Neural cell (in vitro differentiated cells): ENCODE measurements at regions not wholly inside any gene's neighbourhood (a gene's known extent, or its start where the extent isn't known, plus 50 kb on each side); places are given as distances from the start of the nearest gene placed in this dataset.

ENCODE experiments used
- H2AFZ ChIP-seq: fragments of 200-600, 300-800 bp; sonication (generic), shearing (Covaris generic); 2 replicates; pipeline ENCODE4 v1.6.0; 2014; ENCODE audit warnings: low read depth, mild to moderate bottlenecking, antibody characterized with exemption, low read length, moderate library complexity
- H3F3A ChIP-seq: fragments of 200-600 bp; shearing (Covaris generic); 2 replicates; pipeline ENCODE4 v1.6.1; 2016; ENCODE audit warnings: mild to moderate bottlenecking, moderate library complexity, mixed read lengths, antibody characterized with exemption, low read length; ENCODE audit not compliant: insufficient read depth, poor library complexity, severe bottlenecking
- H3K27ac ChIP-seq: fragments of 200-600, 300-800 bp; sonication (generic), shearing (Covaris generic); 2 replicates; pipeline ENCODE4 v1.5.1; 2014; ENCODE audit warnings: mild to moderate bottlenecking, low read length, moderate library complexity
- H3K27me3 ChIP-seq: fragments of 300-800, 200-600 bp; sonication (generic), shearing (Covaris generic); 2 replicates; pipeline ENCODE4 v1.6.0; 2014; ENCODE audit warnings: mild to moderate bottlenecking, low read depth, low read length, moderate library complexity; ENCODE audit not compliant: insufficient read depth
- H3K36me3 ChIP-seq: fragments of 300-800, 200-600 bp; sonication (generic), shearing (Covaris generic); 2 replicates; pipeline ENCODE4 v1.5.1; 2014; ENCODE audit warnings: mild to moderate bottlenecking, antibody characterized with exemption, low read length, moderate library complexity; ENCODE audit not compliant: insufficient read depth
- H3K4me2 ChIP-seq: fragments of 300-800, 200-600 bp; sonication (generic), shearing (Covaris generic); 2 replicates; pipeline ENCODE4 v1.6.0; 2014; ENCODE audit warnings: mild to moderate bottlenecking, low read length
- H3K4me3 ChIP-seq: fragments of 300-800, 200-600 bp; sonication (generic), shearing (Covaris generic); 2 replicates; pipeline ENCODE4 v1.5.1; 2014; ENCODE audit warnings: mild to moderate bottlenecking, low read length, moderate library complexity
- H3K79me2 ChIP-seq: fragments of 200-600 bp; shearing (Covaris generic); replicated peaks from 2 replicates; pipeline ENCODE4 v1.6.0; 2014; ENCODE audit warnings: mild to moderate bottlenecking, low read length, moderate library complexity; ENCODE audit not compliant: insufficient read depth
- H3K9ac ChIP-seq: fragments of 300-800, 200-600 bp; sonication (generic), shearing (Covaris generic); 2 replicates; pipeline ENCODE4 v1.6.1; 2016; ENCODE audit warnings: mild to moderate bottlenecking, low read length, mixed read lengths
- H3K9me2 ChIP-seq: fragments of 200-600 bp; shearing (Covaris generic); 2 replicates; pipeline ENCODE4 v1.6.1; 2016; ENCODE audit warnings: mild to moderate bottlenecking, low read length, mixed read lengths; ENCODE audit not compliant: insufficient read depth
- H3K9me3 ChIP-seq: fragments of 200-600, 300-800 bp; sonication (generic), shearing (Covaris generic); 2 replicates; pipeline ENCODE4 v1.6.1; 2016; ENCODE audit warnings: mild to moderate bottlenecking, mixed run types, low read length, moderate library complexity, mixed read lengths
- H4K20me1 ChIP-seq: fragments of 200-600 bp; shearing (Covaris generic); 2 replicates; pipeline ENCODE4 v1.6.1; 2016; ENCODE audit warnings: mild to moderate bottlenecking, mixed run types; ENCODE audit not compliant: insufficient read depth
- EP300 ChIP-seq: fragments of 450-650 bp; conservative IDR thresholded peaks from 2 replicates; pipeline ENCODE4 v1.6.1; 2014; ENCODE audit warnings: antibody characterized with exemption, mild to moderate bottlenecking, moderate library complexity; ENCODE audit not compliant: poor library complexity, severe bottlenecking
- EZH2 ChIP-seq: fragments of 200-600, 300-800 bp; shearing (Covaris generic), sonication (generic); IDR thresholded peaks from 2 replicates; pipeline ENCODE4 v1.6.1; 2014; ENCODE audit warnings: antibody characterized with exemption, low read length, borderline replicate concordance, mild to moderate bottlenecking; ENCODE audit not compliant: insufficient read depth, poor library complexity, severe bottlenecking
- MXI1 ChIP-seq: fragments of 450-650 bp; conservative IDR thresholded peaks from 2 replicates; pipeline ENCODE4 v1.6.1; 2014; ENCODE audit warnings: antibody characterized with exemption, mild to moderate bottlenecking; ENCODE audit not compliant: poor library complexity, severe bottlenecking
- POLR2AphosphoS5 ChIP-seq: IDR thresholded peaks from 2 replicates; pipeline ENCODE4 v1.6.1; 2012
- RAD21 ChIP-seq: fragments of 450-650 bp; conservative IDR thresholded peaks from 2 replicates; pipeline ENCODE4 v1.6.1; 2014; ENCODE audit warnings: antibody characterized with exemption, mild to moderate bottlenecking, moderate library complexity
- SMC3 ChIP-seq: fragments of 450-650 bp; conservative IDR thresholded peaks from 2 replicates; pipeline ENCODE4 v1.6.1; 2014; ENCODE audit warnings: antibody characterized with exemption, mild to moderate bottlenecking, moderate library complexity; ENCODE audit not compliant: poor library complexity
- TAF1 ChIP-seq: IDR thresholded peaks from 2 replicates; pipeline ENCODE4 v1.6.1; 2012; ENCODE audit warnings: low read depth
- TF ChIP-seq, protein P1 (sequence below): fragments of 450-650 bp; IDR thresholded peaks from 2 replicates; pipeline ENCODE4 v1.5.1; 2014; ENCODE audit warnings: antibody characterized with exemption, mild to moderate bottlenecking, moderate library complexity; ENCODE audit not compliant: poor library complexity, severe bottlenecking
- TF ChIP-seq, protein P2 (sequence below): IDR thresholded peaks from 2 replicates; pipeline ENCODE4 v1.6.1; 2012; ENCODE audit warnings: borderline replicate concordance

- H3K4me3 ChIP-seq = no peak overlapping the region
- H3F3A ChIP-seq = no peaks in the 10 kb centered on the region
- H3K9me2 ChIP-seq = no peaks in the 10 kb centered on the region
- H3K4me2 ChIP-seq = no peak overlapping the region
- H3K27me3 ChIP-seq = no peaks in the 10 kb centered on the region
- no peaks in the 10 kb centered on the region for H3K79me2 ChIP-seq
- no peak overlapping the region for H3K9ac ChIP-seq
- no peak overlapping the region for H2AFZ ChIP-seq
- TF ChIP-seq, protein P1, sequence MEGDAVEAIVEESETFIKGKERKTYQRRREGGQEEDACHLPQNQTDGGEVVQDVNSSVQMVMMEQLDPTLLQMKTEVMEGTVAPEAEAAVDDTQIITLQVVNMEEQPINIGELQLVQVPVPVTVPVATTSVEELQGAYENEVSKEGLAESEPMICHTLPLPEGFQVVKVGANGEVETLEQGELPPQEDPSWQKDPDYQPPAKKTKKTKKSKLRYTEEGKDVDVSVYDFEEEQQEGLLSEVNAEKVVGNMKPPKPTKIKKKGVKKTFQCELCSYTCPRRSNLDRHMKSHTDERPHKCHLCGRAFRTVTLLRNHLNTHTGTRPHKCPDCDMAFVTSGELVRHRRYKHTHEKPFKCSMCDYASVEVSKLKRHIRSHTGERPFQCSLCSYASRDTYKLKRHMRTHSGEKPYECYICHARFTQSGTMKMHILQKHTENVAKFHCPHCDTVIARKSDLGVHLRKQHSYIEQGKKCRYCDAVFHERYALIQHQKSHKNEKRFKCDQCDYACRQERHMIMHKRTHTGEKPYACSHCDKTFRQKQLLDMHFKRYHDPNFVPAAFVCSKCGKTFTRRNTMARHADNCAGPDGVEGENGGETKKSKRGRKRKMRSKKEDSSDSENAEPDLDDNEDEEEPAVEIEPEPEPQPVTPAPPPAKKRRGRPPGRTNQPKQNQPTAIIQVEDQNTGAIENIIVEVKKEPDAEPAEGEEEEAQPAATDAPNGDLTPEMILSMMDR = no peak
- TF ChIP-seq EP300 (no peak), EZH2 (no peak), RAD21 (no peak), MXI1 (no peak), POLR2AphosphoS5 (no peak), SMC3 (no peak), TAF1 (no peak)
- TF ChIP-seq, protein P2, sequence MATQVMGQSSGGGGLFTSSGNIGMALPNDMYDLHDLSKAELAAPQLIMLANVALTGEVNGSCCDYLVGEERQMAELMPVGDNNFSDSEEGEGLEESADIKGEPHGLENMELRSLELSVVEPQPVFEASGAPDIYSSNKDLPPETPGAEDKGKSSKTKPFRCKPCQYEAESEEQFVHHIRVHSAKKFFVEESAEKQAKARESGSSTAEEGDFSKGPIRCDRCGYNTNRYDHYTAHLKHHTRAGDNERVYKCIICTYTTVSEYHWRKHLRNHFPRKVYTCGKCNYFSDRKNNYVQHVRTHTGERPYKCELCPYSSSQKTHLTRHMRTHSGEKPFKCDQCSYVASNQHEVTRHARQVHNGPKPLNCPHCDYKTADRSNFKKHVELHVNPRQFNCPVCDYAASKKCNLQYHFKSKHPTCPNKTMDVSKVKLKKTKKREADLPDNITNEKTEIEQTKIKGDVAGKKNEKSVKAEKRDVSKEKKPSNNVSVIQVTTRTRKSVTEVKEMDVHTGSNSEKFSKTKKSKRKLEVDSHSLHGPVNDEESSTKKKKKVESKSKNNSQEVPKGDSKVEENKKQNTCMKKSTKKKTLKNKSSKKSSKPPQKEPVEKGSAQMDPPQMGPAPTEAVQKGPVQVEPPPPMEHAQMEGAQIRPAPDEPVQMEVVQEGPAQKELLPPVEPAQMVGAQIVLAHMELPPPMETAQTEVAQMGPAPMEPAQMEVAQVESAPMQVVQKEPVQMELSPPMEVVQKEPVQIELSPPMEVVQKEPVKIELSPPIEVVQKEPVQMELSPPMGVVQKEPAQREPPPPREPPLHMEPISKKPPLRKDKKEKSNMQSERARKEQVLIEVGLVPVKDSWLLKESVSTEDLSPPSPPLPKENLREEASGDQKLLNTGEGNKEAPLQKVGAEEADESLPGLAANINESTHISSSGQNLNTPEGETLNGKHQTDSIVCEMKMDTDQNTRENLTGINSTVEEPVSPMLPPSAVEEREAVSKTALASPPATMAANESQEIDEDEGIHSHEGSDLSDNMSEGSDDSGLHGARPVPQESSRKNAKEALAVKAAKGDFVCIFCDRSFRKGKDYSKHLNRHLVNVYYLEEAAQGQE = no peak
- H4K20me1 ChIP-seq = no peaks in the 10 kb centered on the region
- no peaks in the 10 kb centered on the region for H3K36me3 ChIP-seq
- H3K27ac ChIP-seq = no peak overlapping the region
- H3K9me3 ChIP-seq = no peaks in the 10 kb centered on the region
Measured at GRCh38 chr1:112767646-112768045, 52.5 kb upstream of the PPM1J start.
